Choroid plexus epithelial cell (primary cell): ENCODE measurements at regions not wholly inside any gene's neighbourhood (a gene's known extent, or its start where the extent isn't known, plus 50 kb on each side); places are given as distances from the start of the nearest gene placed in this dataset.
"Not testable (repeated sequence)": the region's sequence is repeated elsewhere in the genome, so short reads cannot be mapped to it uniquely, and the experiment has no call there.

Experiments used
- DNase-seq: peaks from one replicate; pipeline ENCODE4 v3.0.0-alpha.2; 2010; ENCODE audit warnings: low read depth
- H3K4me3 ChIP-seq: 2 replicates; pipeline ENCODE4 v1.5.1; 2011; ENCODE audit warnings: low read depth, mild to moderate bottlenecking, control low read depth, low read length, moderate library complexity
- CTCF ChIP-seq: conservative IDR thresholded peaks from 2 replicates; pipeline ENCODE4 v1.5.1; 2011; ENCODE audit warnings: low read depth, mild to moderate bottlenecking, control low read depth, inconsistent platforms, low read length, moderate library complexity

- H3K4me3 ChIP-seq = no peak overlapping the region
- TF ChIP-seq CTCF = no peak
- no peak for DNase-seq
Observed at GRCh38 chr2:82986899-82987298, 1472.2 kb downstream of the SUCLG1 start.

GRCh38 chr2:82985572-82986197 lies 1473.4 kb downstream of the SUCLG1 start:
- DNase-seq = no peak
- no peak for TF ChIP-seq CTCF
- H3K4me3 ChIP-seq = no peak overlapping the region

GRCh38 chr2:82968358-82968757 lies 1490.7 kb downstream of the SUCLG1 start:
- no peak overlapping the region for H3K4me3 ChIP-seq
- no peak for TF ChIP-seq CTCF
- peak; percentile 75 for DNase-seq

- no peak for DNase-seq
- no peak for TF ChIP-seq CTCF
Observed at GRCh38 chr2:82964341-82964740, 1494.7 kb downstream of the SUCLG1 start.

GRCh38 chr2:82959727-82960126 lies 1499.4 kb downstream of the SUCLG1 start:
- no peak for TF ChIP-seq CTCF
- peak; percentile 18 for DNase-seq
- no peak overlapping the region for H3K4me3 ChIP-seq

More at GRCh38 chr2:82964341-82964740, 1494.7 kb downstream of the SUCLG1 start:
- no peak overlapping the region for H3K4me3 ChIP-seq

GRCh38 chr2:82954868-82955267 lies 1504.2 kb downstream of the SUCLG1 start:
- TF ChIP-seq CTCF = no peak

GRCh38 chr2:82939211-82939610 lies 1519.9 kb downstream of the SUCLG1 start:
- DNase-seq = peak; percentile 4
- TF ChIP-seq CTCF = no peak

More at GRCh38 chr2:82954868-82955267, 1504.2 kb downstream of the SUCLG1 start:
- DNase-seq = no peak
- no peak overlapping the region for H3K4me3 ChIP-seq

GRCh38 chr2:82938321-82938845 lies 1520.7 kb downstream of the SUCLG1 start:
- not testable (repeated sequence) for DNase-seq, H3K4me3 ChIP-seq

More at GRCh38 chr2:82939211-82939610, 1519.9 kb downstream of the SUCLG1 start:
- H3K4me3 ChIP-seq = no peak overlapping the region
